SK-N-SH treated with all-trans-retinoic acid at 6 μM for 48 hours (cell line): ENCODE measurements at regions not wholly inside any gene's neighbourhood (a gene's known extent, or its start where the extent isn't known, plus 50 kb on each side); places are given as distances from the start of the nearest gene placed in this dataset.

Source experiments
- ATAC-seq: fragments of 200-7000 bp; cut with Tn5 transposase; 3 replicates; pipeline ENCODE4 v1.9.1; 2020; ENCODE audit warnings: mild to moderate bottlenecking, moderate library complexity
- BACH2 ChIP-seq: fragments of 250-450 bp; sonication (Bioruptor Pico); IDR thresholded peaks from 2 replicates; pipeline ENCODE4 v1.9.0; 2021; ENCODE audit warnings: mild to moderate bottlenecking, borderline replicate concordance
- CSDC2 ChIP-seq: fragments of 250-450 bp; sonication (Bioruptor Pico); IDR thresholded peaks from 2 replicates; pipeline ENCODE4 v1.5.0; 2020; ENCODE audit warnings: mild to moderate bottlenecking, moderate library complexity
- GLIS3 ChIP-seq: fragments of 250-450 bp; sonication (Bioruptor Pico); IDR thresholded peaks from 2 replicates; pipeline ENCODE4 v1.5.0; 2020; ENCODE audit warnings: mild to moderate bottlenecking, moderate library complexity
- ISL1 ChIP-seq: fragments of 250-450 bp; sonication (Bioruptor Pico); IDR thresholded peaks from 2 replicates; pipeline ENCODE4 v2.1.2; 2022; ENCODE audit warnings: mild to moderate bottlenecking, moderate library complexity
- PPARA ChIP-seq: fragments of 250-450 bp; sonication (Bioruptor Pico); IDR thresholded peaks from 2 replicates; pipeline ENCODE4 v1.5.0; 2020; ENCODE audit warnings: mild to moderate bottlenecking, borderline replicate concordance
- RARB ChIP-seq: fragments of 250-450 bp; sonication (Bioruptor Pico); IDR thresholded peaks from 2 replicates; pipeline ENCODE4 v1.8.0; 2021; ENCODE audit warnings: mild to moderate bottlenecking, moderate library complexity
- TCF4 ChIP-seq: fragments of 250-450 bp; sonication (Bioruptor Pico); IDR thresholded peaks from 2 replicates; pipeline ENCODE4 v1.8.0; 2021; ENCODE audit warnings: mild to moderate bottlenecking, moderate library complexity, borderline replicate concordance
- TOX ChIP-seq: fragments of 250-450 bp; sonication (Bioruptor Pico); IDR thresholded peaks from 2 replicates; pipeline ENCODE4 v1.8.0; 2021; ENCODE audit warnings: mild to moderate bottlenecking, moderate library complexity, borderline replicate concordance
- ZC3H10 ChIP-seq: fragments of 250-450 bp; sonication (Bioruptor Pico); IDR thresholded peaks from 2 replicates; pipeline ENCODE4 v1.5.1; 2021; ENCODE audit warnings: mild to moderate bottlenecking, moderate library complexity
- ZFP3 ChIP-seq: fragments of 250-450 bp; sonication (Bioruptor Pico); IDR thresholded peaks from 2 replicates; pipeline ENCODE4 v1.5.0; 2020; ENCODE audit warnings: mild to moderate bottlenecking, moderate library complexity
- ZFP30 ChIP-seq: fragments of 450-650 bp; formaldehyde crosslinking; IDR thresholded peaks from 2 replicates; pipeline ENCODE4 v1.5.0; 2022; ENCODE audit warnings: mild to moderate bottlenecking, moderate library complexity
- ZNF565 ChIP-seq: fragments of 450-650 bp; formaldehyde crosslinking; conservative IDR thresholded peaks from 2 replicates; pipeline ENCODE4 v1.5.0; 2020; ENCODE audit warnings: low read depth, mild to moderate bottlenecking, moderate library complexity
- ZNF70 ChIP-seq: fragments of 450-650 bp; formaldehyde crosslinking; IDR thresholded peaks from 2 replicates; pipeline ENCODE4 v1.5.0; 2020; ENCODE audit warnings: mild to moderate bottlenecking, moderate library complexity
- ZNF8 ChIP-seq: fragments of 450-650 bp; formaldehyde crosslinking; IDR thresholded peaks from 2 replicates; pipeline ENCODE4 v1.5.0; 2020; ENCODE audit warnings: mild to moderate bottlenecking, moderate library complexity
- TF ChIP-seq, protein P1 (sequence below): fragments of 250-450 bp; sonication (Bioruptor Pico); IDR thresholded peaks from 2 replicates; pipeline ENCODE4 v1.8.0; 2020; ENCODE audit warnings: mild to moderate bottlenecking, moderate library complexity, borderline replicate concordance
- TF ChIP-seq, protein P2 (sequence below): fragments of 250-450 bp; sonication (Bioruptor Pico); IDR thresholded peaks from 2 replicates; pipeline ENCODE4 v1.5.1; 2020; ENCODE audit warnings: low read depth, mild to moderate bottlenecking, moderate library complexity
- TF ChIP-seq, protein P3 (sequence below): fragments of 250-450 bp; sonication (Bioruptor Pico); IDR thresholded peaks from 2 replicates; pipeline ENCODE4 v1.5.1; 2021; ENCODE audit warnings: mild to moderate bottlenecking, moderate library complexity
- TF ChIP-seq, protein P4 (sequence below): fragments of 250-450 bp; sonication (Bioruptor Pico); IDR thresholded peaks from 2 replicates; pipeline ENCODE4 v1.8.0; 2021; ENCODE audit warnings: low read depth, mild to moderate bottlenecking, moderate library complexity, borderline replicate concordance
- TF ChIP-seq, protein P5 (sequence below): fragments of 250-450 bp; sonication (Bioruptor Pico); IDR thresholded peaks from 2 replicates; pipeline ENCODE4 v1.5.0; 2020; ENCODE audit warnings: mild to moderate bottlenecking, moderate library complexity

DNA sequence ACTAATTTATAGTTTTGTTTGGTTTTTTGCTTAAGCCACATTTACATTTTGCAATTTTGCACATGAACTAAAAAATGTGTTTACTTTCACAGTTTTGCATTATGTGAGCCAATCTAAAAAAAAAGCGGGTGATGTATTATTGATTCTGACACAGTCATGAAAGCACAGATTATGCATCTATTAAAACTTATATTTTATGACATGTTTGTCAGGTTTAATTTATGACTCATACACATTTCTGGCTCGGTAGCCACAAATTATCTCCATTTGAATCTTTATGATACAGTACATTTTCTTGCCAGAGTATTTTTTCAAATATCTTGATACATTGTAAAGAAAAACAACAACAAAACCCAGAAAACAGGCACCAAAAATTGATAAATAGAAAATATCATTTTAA lies 280.4 kb upstream of the GRIP1 start:
- no peak for ATAC-seq
- TF ChIP-seq ISL1 (CRISPR knock-in tag) (no peak), PPARA (CRISPR knock-in tag) (no peak), ZFP3 (CRISPR knock-in tag) (no peak), ZFP30 (CRISPR knock-in tag) (no peak), BACH2 (CRISPR knock-in tag) (no peak), TOX (CRISPR knock-in tag) (no peak)
- TF ChIP-seq, protein P1, sequence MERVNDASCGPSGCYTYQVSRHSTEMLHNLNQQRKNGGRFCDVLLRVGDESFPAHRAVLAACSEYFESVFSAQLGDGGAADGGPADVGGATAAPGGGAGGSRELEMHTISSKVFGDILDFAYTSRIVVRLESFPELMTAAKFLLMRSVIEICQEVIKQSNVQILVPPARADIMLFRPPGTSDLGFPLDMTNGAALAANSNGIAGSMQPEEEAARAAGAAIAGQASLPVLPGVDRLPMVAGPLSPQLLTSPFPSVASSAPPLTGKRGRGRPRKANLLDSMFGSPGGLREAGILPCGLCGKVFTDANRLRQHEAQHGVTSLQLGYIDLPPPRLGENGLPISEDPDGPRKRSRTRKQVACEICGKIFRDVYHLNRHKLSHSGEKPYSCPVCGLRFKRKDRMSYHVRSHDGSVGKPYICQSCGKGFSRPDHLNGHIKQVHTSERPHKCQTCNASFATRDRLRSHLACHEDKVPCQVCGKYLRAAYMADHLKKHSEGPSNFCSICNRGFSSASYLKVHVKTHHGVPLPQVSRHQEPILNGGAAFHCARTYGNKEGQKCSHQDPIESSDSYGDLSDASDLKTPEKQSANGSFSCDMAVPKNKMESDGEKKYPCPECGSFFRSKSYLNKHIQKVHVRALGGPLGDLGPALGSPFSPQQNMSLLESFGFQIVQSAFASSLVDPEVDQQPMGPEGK = no peak
- TF ChIP-seq, protein P2, sequence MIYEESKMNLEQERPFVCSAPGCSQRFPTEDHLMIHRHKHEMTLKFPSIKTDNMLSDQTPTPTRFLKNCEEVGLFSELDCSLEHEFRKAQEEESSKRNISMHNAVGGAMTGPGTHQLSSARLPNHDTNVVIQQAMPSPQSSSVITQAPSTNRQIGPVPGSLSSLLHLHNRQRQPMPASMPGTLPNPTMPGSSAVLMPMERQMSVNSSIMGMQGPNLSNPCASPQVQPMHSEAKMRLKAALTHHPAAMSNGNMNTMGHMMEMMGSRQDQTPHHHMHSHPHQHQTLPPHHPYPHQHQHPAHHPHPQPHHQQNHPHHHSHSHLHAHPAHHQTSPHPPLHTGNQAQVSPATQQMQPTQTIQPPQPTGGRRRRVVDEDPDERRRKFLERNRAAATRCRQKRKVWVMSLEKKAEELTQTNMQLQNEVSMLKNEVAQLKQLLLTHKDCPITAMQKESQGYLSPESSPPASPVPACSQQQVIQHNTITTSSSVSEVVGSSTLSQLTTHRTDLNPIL = no peak
- TF ChIP-seq, protein P3, sequence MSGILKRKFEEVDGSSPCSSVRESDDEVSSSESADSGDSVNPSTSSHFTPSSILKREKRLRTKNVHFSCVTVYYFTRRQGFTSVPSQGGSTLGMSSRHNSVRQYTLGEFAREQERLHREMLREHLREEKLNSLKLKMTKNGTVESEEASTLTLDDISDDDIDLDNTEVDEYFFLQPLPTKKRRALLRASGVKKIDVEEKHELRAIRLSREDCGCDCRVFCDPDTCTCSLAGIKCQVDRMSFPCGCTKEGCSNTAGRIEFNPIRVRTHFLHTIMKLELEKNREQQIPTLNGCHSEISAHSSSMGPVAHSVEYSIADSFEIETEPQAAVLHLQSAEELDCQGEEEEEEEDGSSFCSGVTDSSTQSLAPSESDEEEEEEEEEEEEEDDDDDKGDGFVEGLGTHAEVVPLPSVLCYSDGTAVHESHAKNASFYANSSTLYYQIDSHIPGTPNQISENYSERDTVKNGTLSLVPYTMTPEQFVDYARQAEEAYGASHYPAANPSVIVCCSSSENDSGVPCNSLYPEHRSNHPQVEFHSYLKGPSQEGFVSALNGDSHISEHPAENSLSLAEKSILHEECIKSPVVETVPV = no peak
- TF ChIP-seq, protein P4, sequence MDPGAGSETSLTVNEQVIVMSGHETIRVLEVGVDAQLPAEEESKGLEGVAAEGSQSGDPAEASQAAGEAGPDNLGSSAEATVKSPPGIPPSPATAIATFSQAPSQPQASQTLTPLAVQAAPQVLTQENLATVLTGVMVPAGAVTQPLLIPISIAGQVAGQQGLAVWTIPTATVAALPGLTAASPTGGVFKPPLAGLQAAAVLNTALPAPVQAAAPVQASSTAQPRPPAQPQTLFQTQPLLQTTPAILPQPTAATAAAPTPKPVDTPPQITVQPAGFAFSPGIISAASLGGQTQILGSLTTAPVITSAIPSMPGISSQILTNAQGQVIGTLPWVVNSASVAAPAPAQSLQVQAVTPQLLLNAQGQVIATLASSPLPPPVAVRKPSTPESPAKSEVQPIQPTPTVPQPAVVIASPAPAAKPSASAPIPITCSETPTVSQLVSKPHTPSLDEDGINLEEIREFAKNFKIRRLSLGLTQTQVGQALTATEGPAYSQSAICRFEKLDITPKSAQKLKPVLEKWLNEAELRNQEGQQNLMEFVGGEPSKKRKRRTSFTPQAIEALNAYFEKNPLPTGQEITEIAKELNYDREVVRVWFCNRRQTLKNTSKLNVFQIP = no peak

DNA sequence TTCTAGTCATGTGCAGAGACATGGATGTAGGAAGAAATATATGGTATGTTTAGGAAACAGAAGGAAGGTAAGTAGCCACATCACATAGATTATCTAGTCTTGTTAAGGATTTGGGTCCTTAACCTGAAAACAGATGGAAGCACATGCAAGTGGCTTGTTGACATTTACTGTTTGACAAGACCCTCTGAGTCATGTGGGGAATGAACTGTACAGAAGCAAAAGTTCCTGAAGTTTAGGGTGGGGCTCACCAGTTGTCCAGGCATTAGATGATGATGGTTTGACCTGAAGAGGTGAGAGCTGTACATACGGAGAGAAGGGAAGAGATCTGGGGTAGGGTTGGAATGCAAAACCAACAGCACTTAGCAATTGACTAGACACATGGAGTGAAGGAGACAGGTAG lies 281.1 kb upstream of the GRIP1 start:
- ATAC-seq = no peak
- TF ChIP-seq, protein P5, sequence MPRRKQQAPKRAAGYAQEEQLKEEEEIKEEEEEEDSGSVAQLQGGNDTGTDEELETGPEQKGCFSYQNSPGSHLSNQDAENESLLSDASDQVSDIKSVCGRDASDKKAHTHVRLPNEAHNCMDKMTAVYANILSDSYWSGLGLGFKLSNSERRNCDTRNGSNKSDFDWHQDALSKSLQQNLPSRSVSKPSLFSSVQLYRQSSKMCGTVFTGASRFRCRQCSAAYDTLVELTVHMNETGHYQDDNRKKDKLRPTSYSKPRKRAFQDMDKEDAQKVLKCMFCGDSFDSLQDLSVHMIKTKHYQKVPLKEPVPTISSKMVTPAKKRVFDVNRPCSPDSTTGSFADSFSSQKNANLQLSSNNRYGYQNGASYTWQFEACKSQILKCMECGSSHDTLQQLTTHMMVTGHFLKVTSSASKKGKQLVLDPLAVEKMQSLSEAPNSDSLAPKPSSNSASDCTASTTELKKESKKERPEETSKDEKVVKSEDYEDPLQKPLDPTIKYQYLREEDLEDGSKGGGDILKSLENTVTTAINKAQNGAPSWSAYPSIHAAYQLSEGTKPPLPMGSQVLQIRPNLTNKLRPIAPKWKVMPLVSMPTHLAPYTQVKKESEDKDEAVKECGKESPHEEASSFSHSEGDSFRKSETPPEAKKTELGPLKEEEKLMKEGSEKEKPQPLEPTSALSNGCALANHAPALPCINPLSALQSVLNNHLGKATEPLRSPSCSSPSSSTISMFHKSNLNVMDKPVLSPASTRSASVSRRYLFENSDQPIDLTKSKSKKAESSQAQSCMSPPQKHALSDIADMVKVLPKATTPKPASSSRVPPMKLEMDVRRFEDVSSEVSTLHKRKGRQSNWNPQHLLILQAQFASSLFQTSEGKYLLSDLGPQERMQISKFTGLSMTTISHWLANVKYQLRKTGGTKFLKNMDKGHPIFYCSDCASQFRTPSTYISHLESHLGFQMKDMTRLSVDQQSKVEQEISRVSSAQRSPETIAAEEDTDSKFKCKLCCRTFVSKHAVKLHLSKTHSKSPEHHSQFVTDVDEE (CRISPR knock-in tag) = no peak
- TF ChIP-seq TOX (CRISPR knock-in tag) = no peak
- no peak for TF ChIP-seq ZFP3 (CRISPR knock-in tag)
- TF ChIP-seq ZC3H10 (CRISPR knock-in tag) = no peak
- no peak for TF ChIP-seq RARB (CRISPR knock-in tag)
- TF ChIP-seq TCF4 (CRISPR knock-in tag) = no peak
- TF ChIP-seq BACH2 (CRISPR knock-in tag) = no peak
- TF ChIP-seq, protein P3 = no peak
- TF ChIP-seq ZNF70 = no peak
- TF ChIP-seq ISL1 (CRISPR knock-in tag) = no peak
- no peak for TF ChIP-seq CSDC2 (CRISPR knock-in tag)
- no peak for TF ChIP-seq ZNF565 (CRISPR knock-in tag)
- no peak for TF ChIP-seq PPARA (CRISPR knock-in tag)
- no peak for TF ChIP-seq ZNF8 (CRISPR knock-in tag)
- TF ChIP-seq GLIS3 (CRISPR knock-in tag) = no peak
